PC-9 (cell line): ENCODE measurements at regions not wholly inside any gene's neighbourhood (a gene's known extent, or its start where the extent isn't known, plus 50 kb on each side); places are given as distances from the start of the nearest gene placed in this dataset.

Source experiments
- BruUV-seq: library from RNA; stranded (reverse); fragments of 400-500 nt; replicated peaks from 2 replicates; lab custom pipeline; 2021; lab: Mats Ljungman, UMichigan
- CTCF ChIA-PET: fragments of 300-600 bp; sonication (Branson Sonifier 250); formaldehyde crosslinking; loops from one replicate; lab custom pipeline; 2022; ENCODE audit warnings: antibody characterized with exemption; lab: Charles Lee
- POLR2A ChIA-PET: fragments of 300-600 bp; sonication (Branson Sonifier 250); formaldehyde crosslinking; loops from one replicate; lab custom pipeline; 2022; ENCODE audit warnings: antibody characterized with exemption; ENCODE audit not compliant: unreplicated experiment; lab: Charles Lee
- DNase-seq, 2 experiments: peaks; one replicate each; pipeline versions ENCODE4 v3.0.0 to v3.0.0-alpha.2; 2015 to 2022; ENCODE audit warnings: mixed read lengths in 1 of 2
- H2AFZ ChIP-seq: fragments of 200-600 bp; sonication (generic); 2 replicates; pipeline ENCODE4 v1.8.1; 2017; ENCODE audit warnings: antibody characterized with exemption
- H3F3A ChIP-seq: fragments of 200-600 bp; sonication (generic); 2 replicates; pipeline ENCODE4 v1.8.1; 2017; ENCODE audit warnings: antibody characterized with exemption, mild to moderate bottlenecking, low read depth; ENCODE audit not compliant: insufficient read depth
- H3K27ac ChIP-seq: fragments of 200-600 bp; sonication (generic); 2 replicates; pipeline ENCODE4 v1.6.1; 2016; ENCODE audit warnings: mixed run types
- H3K27me3 ChIP-seq: fragments of 200-600 bp; sonication (generic); 2 replicates; pipeline ENCODE4 v1.6.1; 2016; ENCODE audit warnings: low read depth, mixed run types; ENCODE audit not compliant: insufficient read depth
- H3K36me3 ChIP-seq: fragments of 200-600 bp; sonication (generic); 2 replicates; pipeline ENCODE4 v1.6.1; 2016; ENCODE audit warnings: low read depth, mixed run types
- H3K4me1 ChIP-seq: fragments of 200-600 bp; sonication (generic); replicated peaks from 2 replicates; pipeline ENCODE4 v1.6.1; 2016; ENCODE audit warnings: mixed run types; ENCODE audit not compliant: insufficient read depth
- H3K4me2 ChIP-seq: fragments of 200-600 bp; sonication (generic); 2 replicates; pipeline ENCODE4 v1.6.1; 2017; ENCODE audit warnings: mixed run types
- H3K4me3 ChIP-seq: fragments of 200-600 bp; sonication (generic); 2 replicates; pipeline ENCODE4 v1.6.1; 2016; ENCODE audit warnings: mixed run types
- H3K79me2 ChIP-seq: fragments of 200-600 bp; sonication (generic); 2 replicates; pipeline ENCODE4 v1.6.1; 2017; ENCODE audit warnings: low read depth, mixed run types
- H3K9me2 ChIP-seq: fragments of 200-600 bp; sonication (generic); 2 replicates; pipeline ENCODE4 v1.8.1; 2017; ENCODE audit warnings: mild to moderate bottlenecking; ENCODE audit not compliant: insufficient read depth
- H3K9me3 ChIP-seq: fragments of 200-600 bp; sonication (generic); 2 replicates; pipeline ENCODE4 v1.8.1; 2016; ENCODE audit warnings: low read depth; ENCODE audit not compliant: insufficient read depth
- H4K20me1 ChIP-seq: fragments of 200-600 bp; sonication (generic); 2 replicates; pipeline ENCODE4 v1.8.1; 2017; ENCODE audit not compliant: insufficient read depth
- CTCF ChIP-seq: fragments of 200-600 bp; sonication (generic); conservative IDR thresholded peaks from 2 replicates; pipeline ENCODE4 v1.6.1; 2017; ENCODE audit warnings: mixed run types, antibody characterized with exemption, mild to moderate bottlenecking, moderate library complexity
- EZH2 ChIP-seq: fragments of 200-600 bp; sonication (generic); IDR thresholded peaks from 2 replicates; pipeline ENCODE4 v1.8.0; 2017; ENCODE audit warnings: antibody characterized with exemption, low read depth
- intact Hi-C: fragments of 100-400 bp; cut with micrococcal nuclease; formaldehyde crosslinking; loops from one replicate; pipeline ENCODE4 v1.10.0; 2022; ENCODE audit not compliant: unreplicated experiment

GRCh38 chr9:113715086-113715485 is 161.0 kb upstream of the ZNF618 start:
- Histone ChIP-seq H3K4me2 (no peak overlapping the region), H3K36me3 (no peaks in the 10 kb centered on the region), H3F3A (no peaks in the 10 kb centered on the region), H4K20me1 (no peaks in the 10 kb centered on the region), H3K27ac (no peak overlapping the region), H3K4me1 (no peaks in the 10 kb centered on the region), H3K9me2 (no peaks in the 10 kb centered on the region), H3K79me2 (no peaks in the 10 kb centered on the region), H3K9me3 (no peaks in the 10 kb centered on the region), H2AFZ (no peak overlapping the region), H3K27me3 (peaks cover 93% of the 10 kb centered on the region), H3K4me3 (no peak overlapping the region)
- no peak for DNase-seq
- no TSS peak for BruUV-seq
- ChIA-PET CTCF (no interaction called here), POLR2A (no interaction called here)
- intact Hi-C loops = no loop called here
- TF ChIP-seq CTCF (no peak), EZH2 (no peak)

- POLR2A ChIA-PET = no interaction called here
- TF ChIP-seq EZH2 (no peak), CTCF (no peak)
- H3K9me3 ChIP-seq = no peaks in the 10 kb centered on the region
- H2AFZ ChIP-seq = no peak overlapping the region
- H3K36me3 ChIP-seq = no peaks in the 10 kb centered on the region
- no peak overlapping the region for H3K4me2 ChIP-seq
- no peaks in the 10 kb centered on the region for H3K79me2 ChIP-seq
- peaks cover 59% of the 10 kb centered on the region; the same call in 1 of the 2 replicates for H3K27me3 ChIP-seq
- H3K4me1 ChIP-seq = no peaks in the 10 kb centered on the region
- no peaks in the 10 kb centered on the region for H3F3A ChIP-seq
- no peaks in the 10 kb centered on the region for H3K9me2 ChIP-seq
- CTCF ChIA-PET = no interaction called here
- no peaks in the 10 kb centered on the region for H4K20me1 ChIP-seq
- DNase-seq = no peak
- H3K27ac ChIP-seq = no peak overlapping the region
- BruUV-seq = no TSS peak
- no peak overlapping the region for H3K4me3 ChIP-seq
- intact Hi-C loops = no loop called here
Measured at GRCh38 chr9:113719919-113720318, 156.2 kb upstream of the ZNF618 start.

GRCh38 chr9:113720495-113720894 is 155.6 kb upstream of the ZNF618 start:
- intact Hi-C loops = no loop called here
- H3K4me3 ChIP-seq = no peak overlapping the region
- TF ChIP-seq EZH2 (no peak), CTCF (no peak)
- H2AFZ ChIP-seq = no peak overlapping the region
- no peaks in the 10 kb centered on the region for H4K20me1 ChIP-seq
- H3K36me3 ChIP-seq = no peaks in the 10 kb centered on the region
- H3K27me3 ChIP-seq = peaks cover 58% of the 10 kb centered on the region
- H3K9me2 ChIP-seq = no peaks in the 10 kb centered on the region
- ChIA-PET CTCF (no interaction called here), POLR2A (no interaction called here)
- H3K4me1 ChIP-seq = no peaks in the 10 kb centered on the region
- no peaks in the 10 kb centered on the region for H3K79me2 ChIP-seq
- no TSS peak for BruUV-seq
- H3K27ac ChIP-seq = no peak overlapping the region
- no peak overlapping the region for H3K4me2 ChIP-seq
- H3F3A ChIP-seq = no peaks in the 10 kb centered on the region
- DNase-seq = no peak
- no peaks in the 10 kb centered on the region for H3K9me3 ChIP-seq
